ENCODE measurements at regions not wholly inside any gene's neighbourhood (a gene's known extent, or its start where the extent isn't known, plus 50 kb on each side); places are given as distances from the start of the nearest gene placed in this dataset.

Small RNAs in the stretch of these regions (small RNA-seq; reads per million reads assigned to genes)
- gene RNU4-11P: 0 reads per million in 4 donors
